ENCODE measurements at regions not wholly inside any gene's neighbourhood (a gene's known extent, or its start where the extent isn't known, plus 50 kb on each side); places are given as distances from the start of the nearest gene placed in this dataset.
"Not testable (repeated sequence)": the region's sequence is repeated elsewhere in the genome, so short reads cannot be mapped to it uniquely, and the experiment has no call there.

DNA sequence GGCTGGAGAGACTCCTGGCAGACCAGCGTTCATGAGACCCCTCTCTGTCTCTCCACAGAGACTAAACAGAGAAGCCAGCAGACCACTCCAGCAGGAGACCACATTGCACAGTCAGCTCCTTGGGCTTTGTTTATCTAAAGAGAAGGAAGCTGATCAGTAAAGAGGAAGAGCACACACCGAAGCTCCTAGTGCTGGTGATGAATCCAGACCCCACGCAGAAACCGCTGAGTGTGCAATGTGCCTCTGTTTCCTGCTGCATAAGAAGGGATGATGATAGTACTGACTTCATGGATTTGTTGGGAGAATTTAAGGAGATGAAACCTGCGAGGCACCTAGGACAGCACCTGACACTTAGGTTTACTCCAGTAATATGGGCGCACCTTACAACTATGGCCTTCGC is 544.1 kb upstream of the ID2 start:
- no peak for DNase-seq

- DNase-seq, result no peak
These were observed 543.3 kb upstream of the ID2 start for GRCh38 chr2:8138525-8138922.

DNA sequence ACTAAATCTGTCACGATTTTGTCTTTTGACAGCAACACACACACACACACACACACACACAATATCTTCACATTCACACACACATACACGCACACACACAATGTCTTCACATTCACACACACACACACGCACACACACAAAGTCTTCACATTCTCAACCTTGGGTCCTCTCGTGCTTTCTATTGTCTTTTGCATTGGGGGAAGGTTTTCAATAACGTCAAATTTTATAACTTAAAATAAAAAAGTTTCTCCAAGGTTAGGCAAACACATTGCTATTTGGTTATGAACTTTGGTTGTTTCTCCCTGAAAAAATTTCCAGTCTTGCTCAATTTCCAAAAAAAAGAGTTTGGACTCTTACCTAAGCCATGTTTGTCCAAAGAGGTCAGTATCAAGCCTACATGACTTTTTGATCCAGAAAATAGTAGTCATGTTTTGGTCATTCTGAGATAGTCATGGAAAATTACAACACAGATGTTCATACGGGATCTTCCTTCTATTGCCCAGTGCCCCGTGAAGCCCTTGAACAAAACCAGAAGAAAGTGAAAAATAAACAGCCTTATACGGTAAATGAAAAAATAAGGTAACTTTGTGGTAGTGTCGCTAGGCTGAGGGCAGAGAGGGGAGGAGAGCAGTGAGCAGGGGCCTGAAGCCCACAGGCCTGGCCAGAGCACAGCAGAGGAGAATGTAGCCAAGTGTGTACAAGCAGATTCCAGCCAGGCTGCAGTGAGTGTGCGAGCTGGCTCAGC is 542.8 kb upstream of the ID2 start:
- DNase-seq, result no peak

GRCh38 chr2:8139668-8140200 is 542.1 kb upstream of the ID2 start:
- DNase-seq, result no peak

DNA sequence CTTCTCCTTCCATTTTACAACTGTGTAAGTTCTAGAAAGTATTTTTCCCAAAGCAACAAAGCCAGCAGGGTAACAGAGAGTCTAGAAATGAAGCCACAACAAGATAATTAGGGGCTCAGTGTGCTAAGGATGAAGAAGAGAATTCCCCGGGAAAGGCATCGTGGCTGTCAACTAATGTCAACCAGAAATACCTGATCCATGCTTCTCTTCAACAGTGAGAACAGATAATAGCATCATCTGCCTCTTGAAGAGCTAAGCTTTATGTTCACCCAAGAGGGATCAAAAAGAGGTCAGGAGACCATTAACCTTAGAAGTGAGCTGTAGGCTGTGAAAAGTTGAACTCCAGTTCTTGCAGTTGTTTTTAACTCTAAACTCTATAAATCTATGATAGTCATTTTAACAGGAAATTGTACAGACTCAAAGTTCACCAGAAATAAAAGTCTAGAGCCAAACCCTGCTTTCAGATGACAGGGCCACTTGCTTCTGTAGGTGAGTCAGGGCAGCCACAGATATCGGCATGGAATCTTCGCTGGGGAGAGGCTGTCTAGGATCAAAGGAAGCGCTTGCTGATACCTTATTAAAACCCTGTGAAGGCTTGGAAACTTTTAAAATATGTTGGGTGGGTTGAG is 540.7 kb upstream of the ID2 start:
- no peak for DNase-seq

DNA sequence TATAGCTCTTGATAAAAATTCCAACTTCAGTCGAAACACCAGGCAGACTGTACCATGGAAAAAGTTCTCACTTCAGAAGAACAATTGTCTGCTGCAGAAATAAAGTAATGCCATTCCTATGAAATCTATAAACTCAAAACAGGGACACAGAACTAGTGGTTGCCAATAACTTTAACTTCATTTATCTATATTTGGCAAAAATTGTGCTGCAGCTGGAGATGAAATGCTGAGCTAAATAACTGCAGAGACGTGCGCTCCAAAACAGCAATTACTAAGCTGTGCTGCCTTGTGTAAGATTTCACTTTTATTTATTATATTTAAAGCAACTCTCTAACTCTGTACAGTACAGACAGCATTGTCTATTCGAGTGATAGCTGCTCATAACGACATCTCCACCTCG is 540.1 kb upstream of the ID2 start:
- DNase-seq, result no peak

GRCh38 chr2:8142461-8142860 is 539.4 kb upstream of the ID2 start:
- no peak for DNase-seq

DNA sequence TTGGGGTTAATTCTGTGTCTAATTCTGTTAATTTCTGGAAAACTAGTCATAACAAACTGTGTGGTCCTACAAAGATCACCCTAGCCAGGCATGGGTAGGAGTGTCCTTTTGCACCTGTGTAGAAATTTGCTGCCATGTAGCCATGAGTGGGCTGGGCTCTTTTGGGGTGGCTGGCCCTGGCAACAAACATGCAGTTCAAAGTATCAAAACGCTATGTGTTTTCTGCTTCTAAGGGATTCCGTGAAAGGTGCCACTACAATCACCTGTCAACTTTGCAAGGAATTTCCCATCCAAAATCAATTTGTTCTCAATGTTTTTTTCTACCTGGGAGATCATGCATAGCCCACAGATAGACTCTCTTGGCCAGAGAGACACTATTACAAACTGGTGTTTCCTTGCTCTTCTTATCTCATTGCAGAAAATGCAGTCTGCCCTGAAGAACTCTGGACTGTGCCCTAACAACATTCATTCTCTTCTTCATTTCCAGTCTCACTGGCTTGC is 537.7 kb upstream of the ID2 start:
- DNase-seq, result no peak

DNA sequence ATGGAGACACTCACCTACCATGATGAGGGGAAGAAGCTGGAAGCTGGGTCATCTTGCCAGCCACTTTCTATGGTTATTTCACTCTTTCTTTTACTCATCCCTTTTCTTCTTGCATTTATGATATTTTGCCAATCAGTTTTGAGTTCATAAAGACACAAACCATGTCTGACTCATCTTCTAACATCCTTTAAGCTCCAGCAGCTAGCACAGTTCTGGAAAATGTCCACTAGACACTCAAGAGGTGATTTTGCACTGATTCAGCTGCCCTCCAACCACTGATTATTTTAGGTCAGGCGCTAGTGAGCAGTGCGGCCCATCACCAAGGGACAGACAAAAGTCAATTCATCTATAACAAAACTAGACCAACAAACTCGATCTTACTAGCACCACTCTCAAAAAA is 537.1 kb upstream of the ID2 start:
- no peak for DNase-seq

DNA sequence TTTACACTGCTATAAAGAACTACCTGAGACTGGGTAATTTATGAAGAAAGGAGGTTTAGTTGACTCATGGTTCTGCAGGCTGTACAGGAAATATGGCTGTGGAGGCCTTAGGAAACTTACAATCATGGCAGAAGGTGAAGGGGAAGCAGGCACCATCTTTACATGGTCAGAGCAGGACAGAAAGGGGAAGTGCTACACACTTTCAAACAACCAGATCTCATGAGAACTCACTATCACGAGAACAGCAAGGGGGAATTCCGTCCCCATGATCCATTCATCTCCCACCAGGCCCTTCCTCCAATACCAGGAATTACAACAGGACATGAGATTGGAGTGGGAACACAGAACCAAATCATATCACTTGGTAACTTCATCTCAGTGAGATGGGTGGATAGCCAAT is 536.5 kb upstream of the ID2 start:
- not testable (repeated sequence) for DNase-seq

- no peak for DNase-seq
These were observed 535.5 kb upstream of the ID2 start for GRCh38 chr2:8146132-8147005.

GRCh38 chr2:8148260-8149006 is 533.4 kb upstream of the ID2 start:
- no peak for DNase-seq

- DNase-seq, result no peak
These were observed 532.9 kb upstream of the ID2 start for GRCh38 chr2:8149007-8149405.

DNA sequence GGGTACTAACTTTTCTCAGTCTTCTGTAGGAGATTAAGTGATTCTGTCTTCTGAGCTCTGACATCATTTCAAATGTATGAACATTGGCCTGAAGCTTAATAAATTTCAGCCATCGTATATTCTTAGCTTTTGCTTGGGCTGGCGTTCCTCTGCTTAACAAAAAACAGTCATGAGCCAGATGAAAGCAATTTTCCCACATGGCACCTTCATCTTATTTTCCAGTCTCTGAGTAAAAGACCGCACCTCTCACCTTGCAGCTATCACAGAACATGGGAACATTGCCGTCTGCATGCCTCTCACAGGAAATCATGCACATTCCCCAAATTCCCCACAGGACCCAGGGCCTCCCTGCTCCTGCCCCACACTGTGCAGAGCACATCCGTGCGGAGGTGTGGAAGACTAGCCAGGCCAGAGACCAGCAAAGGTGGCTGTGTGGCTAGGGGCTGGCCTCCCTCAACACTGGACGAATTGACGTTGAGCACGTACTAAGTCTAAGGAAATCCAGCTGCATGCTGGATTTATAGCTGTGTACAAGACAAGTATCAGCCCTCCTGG is 531.8 kb upstream of the ID2 start:
- DNase-seq, result no peak

GRCh38 chr2:8151888-8152287 is 530.0 kb upstream of the ID2 start:
- DNase-seq, result no peak

DNA sequence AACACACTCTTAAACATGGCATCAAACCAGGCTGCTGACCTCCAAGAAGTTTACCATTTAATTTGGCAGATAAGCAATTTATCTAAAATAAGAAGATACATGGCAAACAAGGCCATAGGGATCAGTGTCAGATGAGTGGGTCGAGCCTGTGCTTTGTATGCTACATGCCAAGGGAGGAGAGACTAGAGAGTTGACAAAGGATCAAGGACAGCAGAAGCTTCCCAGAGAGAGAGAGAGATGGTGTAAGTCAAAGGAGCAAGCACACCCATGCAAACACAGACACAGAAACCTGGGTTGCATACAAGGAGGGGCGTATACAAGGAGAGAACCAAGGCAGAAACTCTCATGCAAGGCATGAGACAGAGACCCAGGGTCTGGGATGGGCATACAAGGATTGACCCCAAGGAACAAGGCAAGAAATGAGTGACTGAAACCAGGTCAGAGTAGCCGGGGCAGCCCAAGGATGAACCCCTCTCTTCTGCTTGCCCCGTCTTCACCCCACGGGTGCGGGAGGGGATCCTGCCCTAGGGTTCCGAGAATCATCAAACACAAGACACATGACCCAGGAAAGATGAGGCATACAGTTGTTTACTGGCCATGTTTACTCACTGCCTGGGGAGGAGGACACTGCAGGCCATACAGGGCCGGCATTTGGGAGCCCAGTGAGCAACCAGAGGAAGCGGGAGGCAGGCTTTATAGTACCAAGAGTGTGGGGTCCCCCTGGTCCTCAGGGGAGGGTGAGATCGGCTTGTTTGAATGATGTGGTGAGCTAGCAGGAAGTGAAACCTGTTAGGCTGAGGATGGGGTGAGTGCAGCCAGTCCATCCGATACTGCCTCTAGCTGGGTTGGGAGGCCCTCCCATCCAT is 529.2 kb upstream of the ID2 start:
- no peak for DNase-seq

DNA sequence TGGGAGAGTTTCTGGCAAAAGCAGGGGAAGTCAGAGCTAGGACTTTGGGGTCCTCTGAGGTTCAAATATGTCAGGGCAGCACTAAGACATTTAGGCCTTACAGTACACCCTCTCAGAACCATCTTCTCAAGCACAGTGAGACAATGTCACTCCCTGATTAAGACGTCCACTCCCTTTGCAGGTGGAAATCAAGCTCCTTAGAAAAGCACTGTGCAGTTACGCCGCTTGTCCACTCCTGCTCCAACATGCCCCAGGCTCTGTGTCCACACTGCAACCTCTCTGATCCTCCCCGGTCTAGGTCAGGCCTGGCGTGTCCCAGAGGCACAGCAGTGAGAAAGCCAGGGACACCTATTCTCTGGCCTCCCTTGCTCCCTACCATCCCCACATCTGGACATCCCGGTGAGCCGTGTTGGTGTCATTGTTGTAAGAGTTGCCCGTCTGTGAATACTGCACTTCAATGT is 528.6 kb upstream of the ID2 start:
- no peak for DNase-seq

GRCh38 chr2:8154270-8154669 is 527.6 kb upstream of the ID2 start:
- no peak for DNase-seq

GRCh38 chr2:8154936-8155335 is 526.9 kb upstream of the ID2 start:
- DNase-seq, result no peak

DNA sequence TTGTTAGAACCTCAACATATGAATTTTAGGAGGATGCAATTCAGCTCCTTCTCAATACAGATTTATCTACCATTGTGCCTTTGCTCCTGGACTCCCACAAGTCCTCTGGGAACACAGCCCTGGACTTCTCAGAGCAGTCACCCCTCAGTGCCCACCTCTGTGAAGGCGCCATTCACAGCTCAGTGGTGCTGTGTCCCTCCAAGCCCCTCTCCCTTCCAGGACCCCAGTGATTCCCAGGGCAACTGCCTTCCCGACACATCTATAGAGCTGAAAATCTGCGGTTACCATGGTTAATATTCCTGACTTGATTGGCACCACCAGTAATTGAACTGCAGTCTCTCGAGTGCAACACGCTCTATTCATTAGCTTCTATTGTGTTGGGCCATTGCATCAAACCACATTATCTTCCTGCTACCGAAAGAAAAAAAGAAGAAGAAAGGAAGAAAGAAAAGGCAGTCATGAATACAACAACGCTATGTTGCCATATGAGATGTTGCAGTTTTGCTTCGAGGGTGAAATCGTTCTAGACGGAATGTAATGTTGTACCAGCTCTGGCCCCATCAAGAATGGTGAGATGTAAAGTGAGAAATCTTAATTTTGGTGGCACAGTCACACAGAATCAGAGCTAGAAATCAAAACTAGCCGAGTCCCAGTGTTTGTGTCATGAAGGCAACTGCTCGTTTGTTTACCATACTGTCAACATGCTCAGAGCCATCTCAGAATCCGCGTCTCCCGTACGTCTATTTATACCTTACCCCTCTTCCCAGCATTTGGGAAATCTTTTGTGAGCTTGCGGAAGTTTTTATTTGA is 524.0 kb upstream of the ID2 start:
- DNase-seq, result no peak
